Epithelial cell of proximal tubule (primary cell): ENCODE measurements at regions not wholly inside any gene's neighbourhood (a gene's known extent, or its start where the extent isn't known, plus 50 kb on each side); places are given as distances from the start of the nearest gene placed in this dataset.
A peak's percentile ranks its signal among the peaks of the same experiment; 100 is the strongest.
"Not testable (repeated sequence)": the region's sequence is repeated elsewhere in the genome, so short reads cannot be mapped to it uniquely, and the experiment has no call there.

Source experiments
- DNase-seq: peaks from one replicate; pipeline ENCODE4 v3.0.0-alpha.2; 2011; ENCODE audit warnings: low read depth
- H3K4me3 ChIP-seq: 2 replicates; pipeline ENCODE4 v1.5.1; 2011; ENCODE audit warnings: low read depth, mild to moderate bottlenecking, low read length
- TF ChIP-seq, protein P1 (sequence below): conservative IDR thresholded peaks from 2 replicates; pipeline ENCODE4 v1.5.1; 2012; ENCODE audit warnings: low read depth, mild to moderate bottlenecking, low read length

GRCh38 chr2:187906021-187906420 is 351.8 kb upstream of the TFPI start:
- TF ChIP-seq, protein P1, sequence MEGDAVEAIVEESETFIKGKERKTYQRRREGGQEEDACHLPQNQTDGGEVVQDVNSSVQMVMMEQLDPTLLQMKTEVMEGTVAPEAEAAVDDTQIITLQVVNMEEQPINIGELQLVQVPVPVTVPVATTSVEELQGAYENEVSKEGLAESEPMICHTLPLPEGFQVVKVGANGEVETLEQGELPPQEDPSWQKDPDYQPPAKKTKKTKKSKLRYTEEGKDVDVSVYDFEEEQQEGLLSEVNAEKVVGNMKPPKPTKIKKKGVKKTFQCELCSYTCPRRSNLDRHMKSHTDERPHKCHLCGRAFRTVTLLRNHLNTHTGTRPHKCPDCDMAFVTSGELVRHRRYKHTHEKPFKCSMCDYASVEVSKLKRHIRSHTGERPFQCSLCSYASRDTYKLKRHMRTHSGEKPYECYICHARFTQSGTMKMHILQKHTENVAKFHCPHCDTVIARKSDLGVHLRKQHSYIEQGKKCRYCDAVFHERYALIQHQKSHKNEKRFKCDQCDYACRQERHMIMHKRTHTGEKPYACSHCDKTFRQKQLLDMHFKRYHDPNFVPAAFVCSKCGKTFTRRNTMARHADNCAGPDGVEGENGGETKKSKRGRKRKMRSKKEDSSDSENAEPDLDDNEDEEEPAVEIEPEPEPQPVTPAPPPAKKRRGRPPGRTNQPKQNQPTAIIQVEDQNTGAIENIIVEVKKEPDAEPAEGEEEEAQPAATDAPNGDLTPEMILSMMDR = no peak
- no peak for DNase-seq
- no peak overlapping the region for H3K4me3 ChIP-seq

- not testable (repeated sequence) for DNase-seq, H3K4me3 ChIP-seq
These were observed 356.7 kb upstream of the TFPI start for GRCh38 chr2:187910922-187911321.

DNA sequence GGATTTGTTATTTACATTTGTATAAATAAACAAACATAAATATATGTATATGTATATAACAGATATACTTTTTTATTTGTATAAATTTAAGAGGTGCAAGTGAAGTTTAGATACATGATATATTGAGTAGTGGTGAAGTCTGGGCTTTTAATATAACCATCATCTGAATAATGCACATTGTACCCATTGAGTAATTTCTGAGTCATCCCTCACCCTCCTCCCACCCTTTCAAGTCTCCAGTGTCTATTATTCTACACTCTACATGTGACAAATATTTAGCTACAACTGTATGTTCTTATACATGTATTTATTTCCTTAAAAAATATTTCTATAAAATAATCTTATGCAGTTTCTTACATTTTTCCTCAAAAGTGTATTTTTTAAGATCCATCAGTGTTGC is 358.7 kb upstream of the TFPI start:
- DNase-seq = no peak
- H3K4me3 ChIP-seq = no peak overlapping the region
- TF ChIP-seq, protein P1 = no peak

GRCh38 chr2:187915810-187916209 is 361.6 kb upstream of the TFPI start:
- TF ChIP-seq, protein P1 = no peak
- H3K4me3 ChIP-seq = no peak overlapping the region
- DNase-seq = no peak

DNA sequence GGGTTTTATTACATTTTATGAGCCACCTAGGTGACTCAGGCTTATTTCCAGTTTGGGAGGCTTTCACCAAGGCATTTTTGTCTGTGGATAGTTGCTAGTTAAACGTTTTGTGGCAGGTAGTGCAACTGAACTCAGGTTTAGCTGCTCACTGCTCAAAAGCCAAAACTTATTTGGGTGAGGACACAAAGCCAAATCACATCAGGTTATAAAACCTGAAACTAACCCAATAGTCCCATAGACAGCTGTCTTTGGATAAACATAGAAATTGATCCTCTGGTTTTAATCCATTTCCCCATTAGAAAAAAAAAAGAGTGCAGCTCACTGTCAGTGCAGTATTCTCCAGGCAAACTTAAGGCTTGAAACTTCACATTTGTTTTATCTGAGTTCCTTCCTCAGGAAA is 362.6 kb upstream of the TFPI start:
- H3K4me3 ChIP-seq = no peak overlapping the region
- DNase-seq = no peak
- TF ChIP-seq, protein P1 = no peak

- peak; percentile 10 for DNase-seq
- no peak overlapping the region for H3K4me3 ChIP-seq
- TF ChIP-seq, protein P1 = no peak
These were observed 363.3 kb upstream of the TFPI start for GRCh38 chr2:187917535-187917934.

DNA sequence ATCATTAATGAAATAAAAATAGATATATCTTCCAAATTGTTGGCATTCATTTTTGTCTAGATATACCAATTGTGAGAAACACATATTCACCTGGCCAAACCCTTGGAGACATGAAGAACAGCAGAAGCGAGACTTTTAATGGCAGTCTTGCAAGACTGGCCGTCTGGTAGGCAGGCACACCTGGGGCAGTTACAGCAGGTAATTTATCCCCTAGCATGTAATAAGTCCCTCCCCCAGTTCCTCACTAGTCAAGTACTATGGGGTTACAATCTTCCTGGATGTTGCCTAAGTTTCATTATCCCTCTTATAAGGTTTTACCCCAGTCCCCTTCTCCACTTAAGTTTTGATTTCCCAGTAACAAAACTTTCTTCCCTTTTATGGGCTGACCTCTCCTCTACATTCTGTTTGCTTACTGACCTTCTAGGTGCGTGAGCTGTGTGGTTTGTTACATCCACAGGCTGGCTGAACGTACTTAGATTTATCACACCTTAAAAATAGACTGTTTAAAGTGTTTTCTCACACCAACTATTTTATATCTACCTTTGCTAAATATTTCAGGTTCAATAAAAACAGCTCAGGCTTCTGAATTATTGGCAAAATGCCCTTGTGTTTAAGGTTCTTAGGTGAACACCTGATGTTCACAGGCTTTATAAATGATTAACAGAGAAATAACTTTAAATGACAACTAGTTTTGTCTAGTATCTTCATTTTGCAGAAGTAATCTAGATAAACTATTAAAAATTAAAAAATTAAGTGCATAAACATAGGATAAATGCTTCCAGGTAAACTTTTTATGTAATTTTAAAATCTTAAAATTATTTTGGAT is 365.0 kb upstream of the TFPI start:
- H3K4me3 ChIP-seq = no peak overlapping the region
- DNase-seq = no peak
- TF ChIP-seq, protein P1 = no peak
